Parathyroid adenoma (tissue), 2 donors: ENCODE measurements at regions not wholly inside any gene's neighbourhood (a gene's known extent, or its start where the extent isn't known, plus 50 kb on each side); places are given as distances from the start of the nearest gene placed in this dataset.

Experiments
- H2AFZ ChIP-seq: fragments of 300-600 bp; sonication (generic); one replicate; pipeline ENCODE4 v1.7.0; 2017; ENCODE audit warnings: antibody characterized with exemption, mild to moderate bottlenecking
- H3K27ac ChIP-seq: fragments of 300-600 bp; sonication (generic); one replicate; pipeline ENCODE4 v1.7.0; 2017
- H3K27me3 ChIP-seq: fragments of 300-600 bp; sonication (generic); one replicate; pipeline ENCODE4 v1.7.0; 2017; ENCODE audit warnings: low read length; ENCODE audit not compliant: control insufficient read depth, insufficient read depth
- H3K36me3 ChIP-seq: fragments of 300-600 bp; sonication (generic); one replicate; pipeline ENCODE4 v1.7.0; 2017; ENCODE audit warnings: low read length; ENCODE audit not compliant: control insufficient read depth, insufficient read depth
- H3K4me1 ChIP-seq: fragments of 300-600 bp; sonication (generic); one replicate; pipeline ENCODE4 v1.7.0; 2017; ENCODE audit warnings: control low read depth
- H3K4me2 ChIP-seq: fragments of 300-600 bp; sonication (generic); one replicate; pipeline ENCODE4 v1.7.0; 2017; ENCODE audit warnings: low read length
- H3K4me3 ChIP-seq: fragments of 300-600 bp; sonication (generic); one replicate; pipeline ENCODE4 v1.7.0; 2017; ENCODE audit warnings: low read depth, low read length
- H3K79me2 ChIP-seq: fragments of 300-600 bp; sonication (generic); one replicate; pipeline ENCODE4 v1.7.0; 2017; ENCODE audit warnings: control low read depth
- H3K9ac ChIP-seq: fragments of 300-600 bp; sonication (generic); one replicate; pipeline ENCODE4 v1.7.0; 2017; ENCODE audit warnings: mild to moderate bottlenecking
- H3K9me3 ChIP-seq: fragments of 300-600 bp; sonication (generic); one replicate; pipeline ENCODE4 v1.7.0; 2017; ENCODE audit warnings: low read length; ENCODE audit not compliant: control insufficient read depth
- TF ChIP-seq, protein P1 (sequence below): fragments of 300-600 bp; sonication (generic); IDR thresholded peaks from one replicate; pipeline ENCODE4 v1.7.0; 2017; ENCODE audit warnings: antibody characterized with exemption, mild to moderate bottlenecking
- donor health status: primary hyperparathyroidism.

DNA sequence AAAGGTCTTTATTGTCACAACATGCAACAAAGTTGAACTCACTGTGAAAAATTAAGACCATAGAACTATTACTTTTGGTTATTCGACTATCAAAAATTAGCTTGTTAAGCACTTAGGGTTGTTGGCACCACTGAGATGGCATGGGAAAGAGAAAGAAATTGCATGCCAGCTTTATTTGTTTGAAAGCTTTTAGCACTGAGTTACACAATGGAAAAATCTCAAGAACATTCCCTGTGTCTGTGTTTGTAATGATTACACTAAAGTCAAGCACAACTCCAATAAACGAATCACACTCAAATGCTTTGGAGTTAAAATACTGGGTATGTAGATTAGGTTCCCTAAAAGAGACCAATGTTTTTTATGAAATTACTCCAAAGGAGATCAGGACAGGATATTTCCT is 158.6 kb upstream of the COL8A1 start:
- TF ChIP-seq, protein P1, sequence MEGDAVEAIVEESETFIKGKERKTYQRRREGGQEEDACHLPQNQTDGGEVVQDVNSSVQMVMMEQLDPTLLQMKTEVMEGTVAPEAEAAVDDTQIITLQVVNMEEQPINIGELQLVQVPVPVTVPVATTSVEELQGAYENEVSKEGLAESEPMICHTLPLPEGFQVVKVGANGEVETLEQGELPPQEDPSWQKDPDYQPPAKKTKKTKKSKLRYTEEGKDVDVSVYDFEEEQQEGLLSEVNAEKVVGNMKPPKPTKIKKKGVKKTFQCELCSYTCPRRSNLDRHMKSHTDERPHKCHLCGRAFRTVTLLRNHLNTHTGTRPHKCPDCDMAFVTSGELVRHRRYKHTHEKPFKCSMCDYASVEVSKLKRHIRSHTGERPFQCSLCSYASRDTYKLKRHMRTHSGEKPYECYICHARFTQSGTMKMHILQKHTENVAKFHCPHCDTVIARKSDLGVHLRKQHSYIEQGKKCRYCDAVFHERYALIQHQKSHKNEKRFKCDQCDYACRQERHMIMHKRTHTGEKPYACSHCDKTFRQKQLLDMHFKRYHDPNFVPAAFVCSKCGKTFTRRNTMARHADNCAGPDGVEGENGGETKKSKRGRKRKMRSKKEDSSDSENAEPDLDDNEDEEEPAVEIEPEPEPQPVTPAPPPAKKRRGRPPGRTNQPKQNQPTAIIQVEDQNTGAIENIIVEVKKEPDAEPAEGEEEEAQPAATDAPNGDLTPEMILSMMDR, result no peak
- Histone ChIP-seq H3K27ac (no peak overlapping the region), H3K9me3 (no peaks in the 10 kb centered on the region), H3K9ac (no peak overlapping the region), H3K4me3 (no peak overlapping the region), H2AFZ (no peak overlapping the region), H3K27me3 (no peaks in the 10 kb centered on the region), H3K79me2 (no peaks in the 10 kb centered on the region), H3K4me2 (no peak overlapping the region), H3K4me1 (no peaks in the 10 kb centered on the region), H3K36me3 (no peaks in the 10 kb centered on the region)

DNA sequence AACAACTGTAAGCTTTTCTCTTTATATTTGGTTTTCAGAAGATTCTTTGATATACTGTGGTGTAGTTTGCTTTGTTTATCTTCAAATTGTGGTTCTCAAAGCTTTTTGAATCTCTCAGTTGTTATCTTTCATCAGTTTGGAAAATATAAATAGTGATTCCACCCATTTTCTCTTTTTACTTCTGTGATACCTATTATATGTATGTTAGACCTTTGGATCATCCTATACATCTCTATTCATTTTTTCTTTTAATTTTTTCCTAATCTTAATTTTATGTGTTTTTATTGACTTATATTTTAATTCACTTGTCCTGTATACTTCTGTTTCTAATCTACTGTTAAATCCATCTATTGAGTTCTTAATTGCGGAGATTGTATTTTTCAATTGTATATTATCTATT is 160.7 kb upstream of the COL8A1 start:
- Histone ChIP-seq H3K27ac (no peak overlapping the region), H3K9ac (no peak overlapping the region), H3K4me1 (no peaks in the 10 kb centered on the region), H3K9me3 (no peaks in the 10 kb centered on the region), H3K36me3 (no peaks in the 10 kb centered on the region), H3K4me2 (no peak overlapping the region), H3K4me3 (no peak overlapping the region), H3K27me3 (no peaks in the 10 kb centered on the region), H3K79me2 (no peaks in the 10 kb centered on the region), H2AFZ (no peak overlapping the region)
- TF ChIP-seq, protein P1, result no peak

DNA sequence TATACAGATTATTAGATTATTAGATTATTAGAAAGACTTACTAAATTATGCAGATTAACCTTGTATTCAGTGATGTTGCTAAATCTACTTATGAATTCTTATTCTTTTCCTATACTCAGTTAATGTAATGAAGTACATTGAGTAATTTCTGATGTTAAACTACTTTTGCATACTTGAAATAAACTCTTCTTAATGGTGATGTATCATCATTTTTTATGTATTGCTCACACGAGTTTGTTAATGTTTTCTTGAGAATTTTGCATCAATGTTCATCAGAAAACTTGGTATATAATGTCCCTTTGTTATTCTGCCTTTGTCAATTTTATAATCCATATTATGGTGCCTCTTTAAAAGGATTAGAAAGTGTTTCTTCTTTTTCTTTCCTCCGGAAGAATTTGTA is 163.2 kb upstream of the COL8A1 start:
- Histone ChIP-seq H3K79me2 (no peaks in the 10 kb centered on the region), H3K27ac (no peak overlapping the region)
- TF ChIP-seq, protein P1, result no peak

DNA sequence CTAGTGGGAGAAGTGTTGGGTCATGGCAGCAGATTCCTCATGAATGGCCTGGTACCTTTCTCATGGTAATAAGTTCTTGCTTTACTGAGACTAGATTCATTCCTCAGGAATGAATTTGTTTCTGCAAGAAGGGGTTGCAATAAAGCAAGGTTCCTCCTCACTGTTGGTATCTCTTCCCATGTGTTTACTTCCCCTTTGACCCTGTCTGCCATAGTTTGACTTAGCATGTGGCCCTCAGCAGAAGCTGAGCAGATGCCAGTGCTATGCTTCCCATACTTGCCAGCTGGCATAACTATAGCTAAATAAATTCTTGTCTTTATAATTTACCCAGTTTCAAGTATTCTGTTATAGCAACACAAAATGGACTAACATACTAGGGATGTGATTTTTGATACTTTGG is 163.6 kb upstream of the COL8A1 start:
- Histone ChIP-seq H2AFZ (no peak overlapping the region), H3K9ac (no peak overlapping the region), H3K9me3 (no peaks in the 10 kb centered on the region), H3K4me1 (no peaks in the 10 kb centered on the region), H3K27ac (no peak overlapping the region), H3K36me3 (no peaks in the 10 kb centered on the region), H3K27me3 (no peaks in the 10 kb centered on the region), H3K4me2 (no peak overlapping the region), H3K79me2 (no peaks in the 10 kb centered on the region), H3K4me3 (no peak overlapping the region)
- TF ChIP-seq, protein P1, result no peak

More for the DNA sequence above, 163.2 kb upstream of the COL8A1 start:
- Histone ChIP-seq H2AFZ (no peak overlapping the region), H3K9me3 (no peaks in the 10 kb centered on the region), H3K36me3 (no peaks in the 10 kb centered on the region), H3K4me1 (no peaks in the 10 kb centered on the region), H3K4me2 (no peak overlapping the region), H3K27me3 (no peaks in the 10 kb centered on the region), H3K4me3 (no peak overlapping the region), H3K9ac (no peak overlapping the region)

DNA sequence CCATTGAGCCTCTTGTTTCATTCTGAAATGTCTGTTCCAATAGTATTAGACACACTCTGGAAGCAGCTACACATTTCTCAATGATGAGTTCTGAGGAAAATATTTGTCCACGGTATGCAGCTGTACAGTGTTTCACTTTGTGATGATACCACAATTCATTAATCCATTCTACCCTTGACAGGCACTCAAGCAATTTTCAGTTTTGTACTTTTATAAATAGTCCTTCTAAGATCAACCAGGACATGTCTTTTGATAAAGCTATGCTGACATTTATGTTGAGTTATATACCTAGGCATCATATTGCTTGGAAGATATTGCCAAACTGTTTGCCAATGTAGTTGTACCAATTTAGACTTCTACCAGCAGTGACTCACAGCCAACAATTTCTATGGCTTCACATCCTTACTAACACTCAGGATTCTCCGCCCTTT is 165.1 kb upstream of the COL8A1 start:
- Histone ChIP-seq H3K79me2 (no peaks in the 10 kb centered on the region), H3K9me3 (no peaks in the 10 kb centered on the region), H3K27me3 (no peaks in the 10 kb centered on the region), H3K4me1 (no peaks in the 10 kb centered on the region), H3K36me3 (no peaks in the 10 kb centered on the region), H3K4me2 (no peak overlapping the region), H2AFZ (no peak overlapping the region), H3K27ac (no peak overlapping the region), H3K9ac (no peak overlapping the region), H3K4me3 (no peak overlapping the region)
- TF ChIP-seq, protein P1, result no peak
